Astrocyte of the spinal cord (primary cell): ENCODE measurements at regions not wholly inside any gene's neighbourhood (a gene's known extent, or its start where the extent isn't known, plus 50 kb on each side); places are given as distances from the start of the nearest gene placed in this dataset.

Experiments
- DNase-seq: peaks from one replicate; pipeline ENCODE4 v3.0.0; 2011; ENCODE audit warnings: low read depth, low spot score
- H3K4me3 ChIP-seq: 2 replicates; pipeline ENCODE4 v1.5.1; 2011; ENCODE audit warnings: low read depth, mild to moderate bottlenecking, low read length, moderate library complexity
- CTCF ChIP-seq: IDR thresholded peaks from 2 replicates; pipeline ENCODE4 v1.5.1; 2012; ENCODE audit warnings: low read depth, mild to moderate bottlenecking, low read length, inconsistent platforms
- in situ Hi-C: cut with HindIII; loops from 2 replicates; pipeline ENCODE4 v1.10.0; 2017; ENCODE audit warnings: low sequenced_read_pairs

DNA sequence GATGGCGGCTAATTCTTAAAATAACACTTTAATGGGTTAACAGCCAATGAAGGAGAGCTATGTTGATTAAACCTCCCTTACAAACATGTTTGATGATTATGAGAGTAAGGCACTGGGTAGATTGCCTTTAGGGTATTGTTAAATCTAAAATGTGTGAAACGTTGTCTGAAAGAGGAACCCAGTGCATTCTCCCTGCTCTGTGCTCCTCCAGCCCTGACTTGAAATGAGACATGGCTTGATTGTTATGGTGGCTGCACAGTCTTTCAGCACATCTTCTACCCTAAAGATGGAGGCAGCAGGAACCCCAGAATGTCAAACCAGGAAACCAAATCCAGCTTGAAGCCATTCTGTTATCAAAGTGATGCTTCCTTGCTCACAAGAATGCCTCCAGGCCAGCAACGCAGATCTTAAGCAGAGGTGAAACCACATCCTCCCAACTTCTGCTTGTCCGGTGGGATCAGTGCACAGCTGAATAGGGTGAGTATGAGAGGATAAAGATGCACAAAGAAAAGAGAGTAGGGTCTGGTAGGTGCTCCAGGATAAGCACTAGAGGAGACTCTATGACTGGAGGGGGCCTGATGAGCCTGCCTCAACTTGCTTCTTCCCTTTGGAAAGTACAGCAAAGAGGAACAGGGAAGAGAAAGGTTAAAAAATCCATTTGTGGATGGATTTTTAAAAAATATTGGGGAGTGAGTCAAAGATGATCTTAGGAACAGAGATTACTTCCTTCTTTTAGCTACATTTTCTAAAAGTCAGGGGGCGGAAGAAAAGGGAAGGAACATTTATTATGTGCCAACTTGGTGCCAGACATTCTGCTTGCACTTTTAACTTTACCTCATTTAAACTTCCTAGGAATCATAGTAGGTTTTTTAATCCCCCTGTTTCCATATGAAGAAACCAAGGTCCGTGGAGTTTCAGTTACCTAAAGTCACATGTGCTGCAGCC lies 523.0 kb downstream of the TXNL1 start:
- TF ChIP-seq CTCF = no peak
- DNase-seq = no peak
- no peak overlapping the region for H3K4me3 ChIP-seq
- in situ Hi-C loops = no loop called here

- in situ Hi-C loops = no loop called here
- no peak overlapping the region for H3K4me3 ChIP-seq
- TF ChIP-seq CTCF = no peak
- no peak for DNase-seq
Measured at GRCh38 chr18:56112984-56113383, 525.0 kb upstream of the TCF4 start.

GRCh38 chr18:56112013-56112749 lies 524.2 kb upstream of the TCF4 start:
- in situ Hi-C loops = no loop called here
- no peak overlapping the region for H3K4me3 ChIP-seq
- no peak for DNase-seq
- TF ChIP-seq CTCF = no peak

GRCh38 chr18:56109757-56110156 lies 521.8 kb upstream of the TCF4 start:
- in situ Hi-C loops = no loop called here
- no peak for TF ChIP-seq CTCF
- no peak overlapping the region for H3K4me3 ChIP-seq
- no peak for DNase-seq

- in situ Hi-C loops = no loop called here
- H3K4me3 ChIP-seq = no peak overlapping the region
- no peak for TF ChIP-seq CTCF
- no peak for DNase-seq
Measured at GRCh38 chr18:56108478-56109367, 520.7 kb upstream of the TCF4 start.
